Loucy (cell line): ENCODE measurements at regions not wholly inside any gene's neighbourhood (a gene's known extent, or its start where the extent isn't known, plus 50 kb on each side); places are given as distances from the start of the nearest gene placed in this dataset.

Experiments
- EZH2phosphoT487 ChIP-seq: fragments of 200-600 bp; IDR thresholded peaks from 2 replicates; pipeline ENCODE4 v1.6.1; 2018; ENCODE audit warnings: antibody characterized with exemption, mild to moderate bottlenecking, moderate library complexity, borderline replicate concordance
- TF ChIP-seq, protein P1 (sequence below): fragments of 200-600 bp; sonication (generic); conservative IDR thresholded peaks from 2 replicates; pipeline ENCODE4 v1.5.1; 2014; ENCODE audit warnings: mild to moderate bottlenecking, antibody characterized with exemption, low read length

DNA sequence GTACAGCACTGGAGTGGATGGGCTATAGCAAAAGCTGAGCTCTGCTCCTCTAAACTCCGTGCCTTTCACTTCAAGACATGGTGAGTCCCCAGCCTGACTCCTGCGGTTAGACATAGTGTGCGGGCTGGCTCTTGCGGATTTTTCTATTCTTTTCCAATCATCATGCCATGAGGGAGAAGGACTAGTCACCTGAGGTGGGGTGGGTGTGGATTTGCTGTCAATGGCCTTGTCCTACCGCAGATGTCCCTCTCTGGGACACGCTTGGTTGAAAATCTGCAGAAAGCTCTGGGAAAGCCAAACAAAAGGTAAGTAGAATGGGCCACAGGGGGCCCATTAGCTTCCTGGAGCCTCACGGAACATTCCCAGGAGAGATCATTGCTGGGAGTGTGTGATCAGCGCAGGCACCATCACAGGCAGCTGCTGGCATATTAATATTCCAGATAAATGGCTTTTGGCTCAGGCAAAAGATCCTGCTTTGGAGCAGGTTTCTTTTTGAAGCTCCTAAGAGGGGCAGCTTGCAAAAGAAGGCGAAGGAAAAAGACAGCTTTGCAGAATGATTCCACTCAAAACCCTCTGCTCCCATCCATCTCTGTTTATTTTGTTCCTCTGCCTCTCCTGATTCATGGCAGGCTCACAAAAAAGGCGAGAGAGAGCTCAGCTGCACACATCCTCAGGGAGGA is 509.0 kb upstream of the ZMIZ1 start:
- TF ChIP-seq, protein P1, sequence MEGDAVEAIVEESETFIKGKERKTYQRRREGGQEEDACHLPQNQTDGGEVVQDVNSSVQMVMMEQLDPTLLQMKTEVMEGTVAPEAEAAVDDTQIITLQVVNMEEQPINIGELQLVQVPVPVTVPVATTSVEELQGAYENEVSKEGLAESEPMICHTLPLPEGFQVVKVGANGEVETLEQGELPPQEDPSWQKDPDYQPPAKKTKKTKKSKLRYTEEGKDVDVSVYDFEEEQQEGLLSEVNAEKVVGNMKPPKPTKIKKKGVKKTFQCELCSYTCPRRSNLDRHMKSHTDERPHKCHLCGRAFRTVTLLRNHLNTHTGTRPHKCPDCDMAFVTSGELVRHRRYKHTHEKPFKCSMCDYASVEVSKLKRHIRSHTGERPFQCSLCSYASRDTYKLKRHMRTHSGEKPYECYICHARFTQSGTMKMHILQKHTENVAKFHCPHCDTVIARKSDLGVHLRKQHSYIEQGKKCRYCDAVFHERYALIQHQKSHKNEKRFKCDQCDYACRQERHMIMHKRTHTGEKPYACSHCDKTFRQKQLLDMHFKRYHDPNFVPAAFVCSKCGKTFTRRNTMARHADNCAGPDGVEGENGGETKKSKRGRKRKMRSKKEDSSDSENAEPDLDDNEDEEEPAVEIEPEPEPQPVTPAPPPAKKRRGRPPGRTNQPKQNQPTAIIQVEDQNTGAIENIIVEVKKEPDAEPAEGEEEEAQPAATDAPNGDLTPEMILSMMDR = no peak
- no peak for TF ChIP-seq EZH2phosphoT487
